GF-D8 (cell line): ENCODE measurements at regions not wholly inside any gene's neighbourhood (a gene's known extent, or its start where the extent isn't known, plus 50 kb on each side); places are given as distances from the start of the nearest gene placed in this dataset.

Experiments used
- DNase-seq: peaks from one replicate; lab custom pipeline; 2025; lab: John Stamatoyannopoulos, UW

- DNase-seq = no peak
Measured at GRCh38 chr15:47331829-47332393, 385.4 kb upstream of the SEMA6D start.

DNA sequence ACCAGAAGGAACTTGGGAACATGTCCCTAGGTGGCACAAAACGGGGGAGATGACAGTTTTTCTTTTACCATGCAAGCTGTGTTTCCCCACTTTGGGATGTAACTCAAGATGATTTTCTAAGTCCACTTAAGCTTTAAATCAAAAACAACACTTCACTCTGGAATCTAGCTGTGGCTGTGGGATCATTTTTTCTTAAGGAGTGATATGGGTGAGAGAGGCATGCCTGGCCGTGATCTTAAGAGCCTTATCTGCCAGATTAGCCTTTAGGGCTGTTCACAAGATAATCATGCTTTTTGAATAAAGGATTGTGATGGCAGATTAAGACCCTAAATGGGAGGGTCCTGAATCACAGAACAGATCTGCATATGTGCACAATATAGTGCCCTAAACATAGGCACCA lies 384.8 kb upstream of the SEMA6D start:
- DNase-seq = no peak

DNA sequence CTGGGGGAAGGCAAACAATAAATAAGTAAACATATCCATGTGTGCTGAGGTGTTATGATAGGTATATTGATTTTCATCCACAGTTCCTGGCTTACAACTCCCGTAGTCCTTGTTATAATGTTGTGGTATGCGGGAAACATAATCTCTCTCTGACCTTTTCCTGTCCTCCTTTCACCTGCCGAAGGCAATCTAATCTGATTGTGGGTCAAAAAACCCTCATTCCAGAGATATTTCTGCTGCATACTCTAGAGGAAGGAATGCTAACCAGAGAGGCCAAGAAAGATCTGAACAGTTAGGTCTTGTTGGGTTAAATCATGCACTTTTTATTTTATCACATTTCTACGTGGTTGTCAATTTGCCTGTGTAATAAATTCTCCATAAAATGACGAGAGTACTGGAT lies 383.6 kb upstream of the SEMA6D start:
- DNase-seq = no peak

- DNase-seq = no peak
Measured at GRCh38 chr15:47334805-47335535, 382.3 kb upstream of the SEMA6D start.

- DNase-seq = no peak
Measured at GRCh38 chr15:47337106-47337505, 380.2 kb upstream of the SEMA6D start.

DNA sequence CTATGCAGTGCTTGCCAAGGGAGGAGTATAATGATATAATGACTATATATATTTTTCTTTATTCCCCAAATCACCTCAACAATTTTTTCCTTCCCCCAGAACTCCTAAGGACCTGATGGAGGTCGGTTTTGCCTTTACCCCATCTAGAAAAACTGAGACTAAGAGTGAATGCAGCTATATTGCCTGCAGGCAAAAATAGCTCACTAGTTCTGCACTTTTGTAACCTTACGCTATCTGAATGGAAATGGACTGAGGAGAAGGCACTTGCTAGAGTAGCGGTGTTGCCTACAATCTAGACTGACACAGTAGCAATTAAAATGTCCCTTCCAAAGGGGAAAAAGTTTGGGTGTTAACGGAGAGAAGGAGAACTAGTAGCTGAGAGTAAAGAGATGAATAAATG lies 379.5 kb upstream of the SEMA6D start:
- no peak for DNase-seq

- no peak for DNase-seq
Measured at GRCh38 chr15:47338771-47339170, 378.5 kb upstream of the SEMA6D start.

GRCh38 chr15:47339800-47340570 lies 377.3 kb upstream of the SEMA6D start:
- DNase-seq = no peak

- DNase-seq = no peak
Measured at GRCh38 chr15:47340571-47340920, 376.8 kb upstream of the SEMA6D start.

GRCh38 chr15:47349179-47349578 lies 368.1 kb upstream of the SEMA6D start:
- no peak for DNase-seq

- no peak for DNase-seq
Measured at GRCh38 chr15:47351501-47351900, 365.8 kb upstream of the SEMA6D start.

GRCh38 chr15:47352217-47352616 lies 365.1 kb upstream of the SEMA6D start:
- DNase-seq = no peak

- no peak for DNase-seq
Measured at GRCh38 chr15:47355759-47356158, 361.5 kb upstream of the SEMA6D start.

GRCh38 chr15:47356297-47356696 lies 361.0 kb upstream of the SEMA6D start:
- no peak for DNase-seq

DNA sequence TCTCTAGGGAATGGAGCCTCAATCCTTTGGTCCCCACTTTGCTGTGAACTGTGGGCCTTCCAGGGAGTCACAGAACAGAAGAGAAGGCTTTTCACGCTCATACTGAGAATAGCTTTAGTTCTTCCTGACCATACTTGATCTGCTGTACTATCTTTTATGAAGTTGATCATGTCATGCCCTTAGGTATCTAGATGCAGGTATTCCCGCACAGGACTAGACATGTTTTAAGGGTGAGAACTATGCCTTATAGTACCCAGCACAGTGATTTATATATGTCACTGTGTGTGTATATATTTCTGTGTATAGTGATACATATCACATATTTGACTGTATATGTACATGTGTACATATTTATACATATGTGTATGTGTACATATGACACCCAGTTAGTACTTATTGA lies 358.4 kb upstream of the SEMA6D start:
- DNase-seq = no peak

- DNase-seq = no peak
Measured at GRCh38 chr15:47360305-47360704, 357.0 kb upstream of the SEMA6D start.

GRCh38 chr15:47362118-47362905 lies 355.0 kb upstream of the SEMA6D start:
- DNase-seq = no peak

DNA sequence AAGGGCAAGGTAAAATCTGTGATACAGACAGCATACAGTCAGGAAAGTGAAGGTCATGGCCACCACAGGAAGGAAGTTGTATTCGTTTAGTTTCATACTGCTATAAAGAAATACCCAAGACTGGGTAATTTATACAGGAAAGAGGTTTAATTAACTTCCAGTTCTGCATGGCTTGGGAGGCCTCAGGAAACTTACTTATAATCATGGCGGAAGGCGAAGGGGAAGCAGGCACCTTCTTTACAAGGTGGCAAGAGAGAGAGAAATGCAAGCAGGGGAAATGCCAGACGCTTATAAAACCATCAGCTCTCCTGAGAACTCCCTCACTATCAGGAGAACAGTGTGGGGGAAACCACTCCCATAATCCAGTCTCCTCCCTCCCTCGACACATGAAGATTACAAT lies 353.7 kb upstream of the SEMA6D start:
- DNase-seq = no peak

- DNase-seq = no peak
Measured at GRCh38 chr15:47364230-47365141, 352.8 kb upstream of the SEMA6D start.

DNA sequence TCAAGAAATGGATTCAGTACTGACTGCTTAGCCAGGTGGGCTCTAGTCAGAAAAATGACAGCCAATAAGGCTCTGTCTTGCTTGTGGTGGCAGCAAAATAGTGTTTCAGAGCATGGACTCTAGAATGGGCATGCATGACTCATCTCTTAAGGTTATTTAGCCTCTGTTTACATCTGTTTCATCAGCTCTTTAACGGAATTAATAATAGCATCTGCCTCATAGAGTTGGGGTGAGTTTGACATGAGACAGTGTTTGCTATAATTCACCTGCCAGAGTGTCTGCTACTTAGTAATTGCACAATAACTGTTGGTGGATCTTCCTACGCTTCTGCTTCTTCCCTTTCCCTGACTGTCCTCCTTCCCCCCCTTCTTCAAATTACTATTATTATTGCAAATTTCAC lies 350.4 kb upstream of the SEMA6D start:
- no peak for DNase-seq

- no peak for DNase-seq
Measured at GRCh38 chr15:47367726-47368390, 349.4 kb upstream of the SEMA6D start.
